B cell (primary cell): ENCODE measurements at regions not wholly inside any gene's neighbourhood (a gene's known extent, or its start where the extent isn't known, plus 50 kb on each side); places are given as distances from the start of the nearest gene placed in this dataset.

Experiments
- ATAC-seq: fragments of 200-7000 bp; cut with Tn5 transposase; one replicate; pipeline ENCODE4 v1.10.0; 2021; ENCODE audit warnings: low read depth, mild to moderate bottlenecking, moderate number of reproducible peaks, moderate library complexity
- CTCF ChIA-PET: fragments of 350-600 bp; sonication (Branson Sonifier 250); formaldehyde crosslinking; loops from one replicate; lab custom pipeline; 2021; ENCODE audit warnings: antibody characterized with exemption, inconsistent platforms; lab: Charles Lee
- POLR2A ChIA-PET: fragments of 350-600 bp; sonication (Branson Sonifier 250); formaldehyde crosslinking; loops from one replicate; lab custom pipeline; 2021; ENCODE audit warnings: antibody characterized with exemption; lab: Charles Lee
- DNase-seq: peaks from one replicate; pipeline ENCODE4 v3.0.0; 2013
- H2AFZ ChIP-seq: 2 replicates; pipeline ENCODE4 v1.6.1; 2012; ENCODE audit warnings: mild to moderate bottlenecking, low read depth, low read length; ENCODE audit not compliant: insufficient read depth, poor library complexity, severe bottlenecking
- H3K27ac ChIP-seq, 2 donors: 1 replicate in 1 of 2; 2 replicates in 1 of 2; pipeline ENCODE4 v1.5.1; 2012 to 2013; ENCODE audit warnings: low read length in 2 of 2, mild to moderate bottlenecking in 2 of 2, moderate library complexity in 1 of 2
- H3K27me3 ChIP-seq, 4 experiments: fragments of 200-600 bp in 1 of 4; sonication (generic) in 1 of 4; replicated peaks in 1 of 4; 1 replicate in 2 of 4; 2 replicates in 2 of 4; pipeline versions ENCODE4 v1.6.1 to v1.7.0; 2013 to 2016; ENCODE audit warnings: low read length in 3 of 4, mild to moderate bottlenecking in 2 of 4, mixed read lengths in 1 of 4, moderate library complexity in 1 of 4; ENCODE audit not compliant: insufficient read depth in 4 of 4, control insufficient read depth in 3 of 4; ENCODE audit errors: control extremely low read depth in 1 of 4
- H3K36me3 ChIP-seq, 2 experiments: replicated peaks in 1 of 2; 1 replicate in 1 of 2; 2 replicates in 1 of 2; pipeline versions ENCODE4 v1.6.1 to v1.7.1; 2013; ENCODE audit warnings: low read length in 1 of 2; ENCODE audit not compliant: insufficient read depth in 2 of 2, control insufficient read depth in 1 of 2; ENCODE audit errors: control extremely low read depth in 1 of 2, extremely low read depth in 1 of 2
- H3K4me1 ChIP-seq, 2 donors: fragments of 200-600 bp in 1 of 2; sonication (generic) in 1 of 2; 1 replicate in 1 of 2; 2 replicates in 1 of 2; pipeline versions ENCODE4 v1.5.1 to v1.6.1; 2013 to 2017; ENCODE audit warnings: low read length in 2 of 2; ENCODE audit not compliant: control insufficient read depth in 2 of 2, insufficient read depth in 2 of 2
- H3K4me2 ChIP-seq: replicated peaks from 2 replicates; pipeline ENCODE3; 2012; ENCODE audit warnings: mild to moderate bottlenecking, low read depth, low read length; ENCODE audit not compliant: poor library complexity, severe bottlenecking
- H3K4me3 ChIP-seq, 5 experiments: fragments of 200-600 bp in 1 of 5; sonication (generic) in 1 of 5; 1 replicate in 3 of 5; 2 replicates in 2 of 5; pipeline versions ENCODE4 v1.5.1 to v1.7.0; 2011 to 2016; ENCODE audit warnings: low read length in 4 of 5, mild to moderate bottlenecking in 4 of 5, low read depth in 2 of 5, control low read depth in 1 of 5, moderate library complexity in 1 of 5; ENCODE audit not compliant: insufficient read depth in 1 of 5; ENCODE audit errors: control extremely low read depth in 1 of 5, extremely low read depth in 1 of 5
- H3K79me2 ChIP-seq: fragments of 200-600 bp; sonication (generic); one replicate; pipeline ENCODE4 v1.6.0; 2016; ENCODE audit warnings: low read length; ENCODE audit not compliant: control insufficient read depth, insufficient read depth
- H3K9ac ChIP-seq: fragments of 200-600 bp; sonication (generic); 2 replicates; pipeline ENCODE4 v1.6.1; 2017; ENCODE audit warnings: mild to moderate bottlenecking, low read length, moderate library complexity
- H3K9me3 ChIP-seq, 3 donors: one replicate each; pipeline versions ENCODE4 v1.6.1 to v1.7.1; 2013; ENCODE audit warnings: low read length in 2 of 3; ENCODE audit not compliant: control insufficient read depth in 2 of 3, insufficient read depth in 1 of 3; ENCODE audit errors: control extremely low read depth in 1 of 3
- H4K20me1 ChIP-seq: 2 replicates; pipeline ENCODE4 v1.6.0; 2012; ENCODE audit warnings: mild to moderate bottlenecking, low read length; ENCODE audit not compliant: insufficient read depth, control insufficient read depth, poor library complexity, severe bottlenecking
- H3K27ac Mint-ChIP-seq: one replicate; pipeline ENCODE4 v1.8.0; 2021; ENCODE audit warnings: mixed read lengths
- H3K27me3 Mint-ChIP-seq: one replicate; pipeline ENCODE4 v1.8.0; 2021; ENCODE audit warnings: mixed read lengths
- H3K4me1 Mint-ChIP-seq: one replicate; pipeline ENCODE4 v1.8.0; 2021; ENCODE audit warnings: mixed read lengths
- H3K4me3 Mint-ChIP-seq: one replicate; pipeline ENCODE4 v1.8.0; 2021; ENCODE audit warnings: mixed read lengths
- H3K9me3 Mint-ChIP-seq: one replicate; pipeline ENCODE4 v1.8.0; 2022; ENCODE audit warnings: mixed read lengths; ENCODE audit not compliant: insufficient read depth
- EZH2 ChIP-seq: IDR thresholded peaks from 2 replicates; pipeline ENCODE4 v1.6.1; 2012; ENCODE audit warnings: borderline replicate concordance, low read depth, mild to moderate bottlenecking, moderate library complexity, low read length; ENCODE audit not compliant: insufficient read depth, poor library complexity, severe bottlenecking
- WGBS: methylation state at CpG from one replicate; pipeline ENCODE4 v1.1.5; 2013; ENCODE audit warnings: missing lambda C conversion rate; ENCODE audit not compliant: insufficient coverage; 5-methylcytosine and 5-hydroxymethylcytosine counted together
- intact Hi-C: fragments of 100-400 bp; cut with micrococcal nuclease; formaldehyde crosslinking; loops from one replicate; pipeline ENCODE4 v1.10.0; 2022
- TF ChIP-seq, protein P1 (sequence below): fragments of 200-600 bp; IDR thresholded peaks from one replicate; pipeline ENCODE4 v1.8.0; 2022; ENCODE audit warnings: antibody characterized with exemption, mild to moderate bottlenecking

DNA sequence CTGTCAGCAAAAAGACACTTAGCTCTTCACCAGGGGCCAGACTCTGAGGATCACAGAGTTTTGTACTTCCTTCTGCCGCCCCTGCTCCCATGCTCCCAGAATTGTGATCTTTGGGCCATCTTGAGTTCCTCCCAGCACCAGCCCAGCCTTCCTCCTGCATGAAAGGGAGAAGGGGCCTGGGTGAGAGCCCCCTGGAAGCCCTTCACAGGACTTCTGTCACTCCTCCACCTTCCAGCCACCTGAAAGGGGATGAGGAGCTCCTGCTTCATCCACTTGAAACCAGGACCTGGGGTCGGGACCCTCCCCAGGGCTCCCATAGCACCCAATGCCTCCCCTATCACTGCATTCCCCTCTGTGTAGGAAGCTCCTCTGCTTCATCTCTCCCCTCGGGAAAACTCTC is 174.2 kb downstream of the BUD13 start:
- Histone ChIP-seq H3K36me3 (no peaks in the 10 kb centered on the region), H3K27ac (no peak overlapping the region), H3K9ac (no peak overlapping the region), H3K9me3 (peaks cover 0 to 5% (median 0%) of the 10 kb centered on the region in 3 donors), H3K79me2 (no peaks in the 10 kb centered on the region), H3K4me3 (no peak overlapping the region), H3K27me3 (no peaks in the 10 kb centered on the region), H2AFZ (no peak overlapping the region), H4K20me1 (no peaks in the 10 kb centered on the region), H3K4me2 (no peak overlapping the region), H3K4me1 (no peaks in the 10 kb centered on the region)
- WGBS = 89% methylated on average over 1 of the region's 3 CpGs
- Mint-ChIP-seq H3K4me3 (no peak overlapping the region), H3K27me3 (peaks cover 13% of the 10 kb centered on the region), H3K4me1 (no peaks in the 10 kb centered on the region), H3K9me3 (no peaks in the 10 kb centered on the region), H3K27ac (no peak overlapping the region)
- TF ChIP-seq, protein P1, sequence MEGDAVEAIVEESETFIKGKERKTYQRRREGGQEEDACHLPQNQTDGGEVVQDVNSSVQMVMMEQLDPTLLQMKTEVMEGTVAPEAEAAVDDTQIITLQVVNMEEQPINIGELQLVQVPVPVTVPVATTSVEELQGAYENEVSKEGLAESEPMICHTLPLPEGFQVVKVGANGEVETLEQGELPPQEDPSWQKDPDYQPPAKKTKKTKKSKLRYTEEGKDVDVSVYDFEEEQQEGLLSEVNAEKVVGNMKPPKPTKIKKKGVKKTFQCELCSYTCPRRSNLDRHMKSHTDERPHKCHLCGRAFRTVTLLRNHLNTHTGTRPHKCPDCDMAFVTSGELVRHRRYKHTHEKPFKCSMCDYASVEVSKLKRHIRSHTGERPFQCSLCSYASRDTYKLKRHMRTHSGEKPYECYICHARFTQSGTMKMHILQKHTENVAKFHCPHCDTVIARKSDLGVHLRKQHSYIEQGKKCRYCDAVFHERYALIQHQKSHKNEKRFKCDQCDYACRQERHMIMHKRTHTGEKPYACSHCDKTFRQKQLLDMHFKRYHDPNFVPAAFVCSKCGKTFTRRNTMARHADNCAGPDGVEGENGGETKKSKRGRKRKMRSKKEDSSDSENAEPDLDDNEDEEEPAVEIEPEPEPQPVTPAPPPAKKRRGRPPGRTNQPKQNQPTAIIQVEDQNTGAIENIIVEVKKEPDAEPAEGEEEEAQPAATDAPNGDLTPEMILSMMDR = no peak
- no peak for TF ChIP-seq EZH2
- POLR2A ChIA-PET = no interaction called here
- DNase-seq (no peak), ATAC-seq (no peak)
- intact Hi-C loops = no loop called here
- CTCF ChIA-PET = no interaction called here

- ATAC-seq (no peak), DNase-seq (no peak)
- H3K9ac ChIP-seq = no peak overlapping the region
- WGBS = 81% methylated on average over 6 of the region's 6 CpGs
- H2AFZ ChIP-seq = no peak overlapping the region
- H3K27me3 Mint-ChIP-seq = peaks cover 13% of the 10 kb centered on the region
- H3K79me2 ChIP-seq = no peaks in the 10 kb centered on the region
- TF ChIP-seq EZH2 = no peak
- TF ChIP-seq, protein P1 = no peak
- H3K4me1 ChIP-seq = no peaks in the 10 kb centered on the region
- H3K4me2 ChIP-seq = no peak overlapping the region
- H3K9me3 ChIP-seq = peaks cover 0 to 5% (median 0%) of the 10 kb centered on the region in 3 donors
- POLR2A ChIA-PET = no interaction called here
- H3K4me3 Mint-ChIP-seq = no peak overlapping the region
- no peak overlapping the region for H3K27ac Mint-ChIP-seq
- no peaks in the 10 kb centered on the region for H3K4me1 Mint-ChIP-seq
- H3K36me3 ChIP-seq = no peaks in the 10 kb centered on the region
- CTCF ChIA-PET = no interaction called here
- H3K9me3 Mint-ChIP-seq = no peaks in the 10 kb centered on the region
- intact Hi-C loops = no loop called here
- no peaks in the 10 kb centered on the region for H4K20me1 ChIP-seq
- H3K27ac ChIP-seq = no peak overlapping the region
- H3K27me3 ChIP-seq = no peaks in the 10 kb centered on the region
- no peak overlapping the region for H3K4me3 ChIP-seq
Observed at GRCh38 chr11:116598036-116598435, 174.8 kb downstream of the BUD13 start.
